DND-41 (cell line): ENCODE measurements at regions not wholly inside any gene's neighbourhood (a gene's known extent, or its start where the extent isn't known, plus 50 kb on each side); places are given as distances from the start of the nearest gene placed in this dataset.

Source experiments
- ATAC-seq: fragments of 200-7000 bp; cut with Tn5 transposase; 3 replicates; pipeline ENCODE4 v1.9.1; 2021; ENCODE audit warnings: low read depth; ENCODE audit not compliant: insufficient read depth
- DNase-seq: peaks from one replicate; pipeline ENCODE4 v3.0.0-alpha.2; 2020
- H2AFZ ChIP-seq: 2 replicates; pipeline ENCODE4 v1.6.0; 2012; ENCODE audit warnings: low read depth, low read length
- H3K27ac ChIP-seq: 2 replicates; pipeline ENCODE4 v1.5.1; 2012; ENCODE audit warnings: low read length, inconsistent platforms
- H3K27me3 ChIP-seq: fragments of 200-600 bp; sonication (generic); 2 replicates; pipeline ENCODE4 v1.6.0; 2012; ENCODE audit warnings: low read length, mild to moderate bottlenecking, inconsistent platforms; ENCODE audit not compliant: insufficient read depth, poor library complexity
- H3K36me3 ChIP-seq: 2 replicates; pipeline ENCODE4 v1.5.1; 2012; ENCODE audit warnings: low read length, inconsistent platforms; ENCODE audit not compliant: insufficient read depth
- H3K4me1 ChIP-seq: 2 replicates; pipeline ENCODE4 v1.5.1; 2012; ENCODE audit warnings: mild to moderate bottlenecking, low read length; ENCODE audit not compliant: insufficient read depth
- H3K4me2 ChIP-seq: 2 replicates; pipeline ENCODE4 v1.6.0; 2012; ENCODE audit warnings: mild to moderate bottlenecking, moderate library complexity, low read length, inconsistent platforms; ENCODE audit not compliant: insufficient read depth
- H3K4me3 ChIP-seq, 2 experiments: fragments of 200-600 bp in 1 of 2; shearing (Covaris generic) in 1 of 2; 2 replicates each; pipeline ENCODE4 v1.5.1; 2012 to 2016; ENCODE audit warnings: inconsistent platforms in 2 of 2, low read length in 2 of 2, mild to moderate bottlenecking in 2 of 2, low read depth in 1 of 2, moderate library complexity in 1 of 2
- H3K79me2 ChIP-seq: 2 replicates; pipeline ENCODE4 v1.6.0; 2012; ENCODE audit warnings: low read length, inconsistent platforms; ENCODE audit not compliant: insufficient read depth
- H3K9ac ChIP-seq: 2 replicates; pipeline ENCODE4 v1.6.0; 2012; ENCODE audit warnings: low read depth, mild to moderate bottlenecking, inconsistent platforms, low read length, moderate library complexity
- H3K9me3 ChIP-seq: 2 replicates; pipeline ENCODE4 v1.5.1; 2012; ENCODE audit warnings: low read length, moderate library complexity, mild to moderate bottlenecking, inconsistent platforms; ENCODE audit not compliant: insufficient read depth, severe bottlenecking
- H4K20me1 ChIP-seq: 2 replicates; pipeline ENCODE4 v1.6.0; 2012; ENCODE audit warnings: low read length; ENCODE audit not compliant: insufficient read depth
- CTCF ChIP-seq: IDR thresholded peaks from 2 replicates; pipeline ENCODE4 v1.5.1; 2012; ENCODE audit warnings: borderline replicate concordance, low read length, moderate library complexity, mild to moderate bottlenecking; ENCODE audit not compliant: poor library complexity, severe bottlenecking; ENCODE audit errors: extremely low read depth
- EZH2 ChIP-seq: IDR thresholded peaks from 3 replicates; pipeline ENCODE4 v1.6.1; 2012; ENCODE audit warnings: borderline replicate concordance, low read depth, mild to moderate bottlenecking, moderate library complexity, low read length, inconsistent platforms; ENCODE audit not compliant: severe bottlenecking

DNA sequence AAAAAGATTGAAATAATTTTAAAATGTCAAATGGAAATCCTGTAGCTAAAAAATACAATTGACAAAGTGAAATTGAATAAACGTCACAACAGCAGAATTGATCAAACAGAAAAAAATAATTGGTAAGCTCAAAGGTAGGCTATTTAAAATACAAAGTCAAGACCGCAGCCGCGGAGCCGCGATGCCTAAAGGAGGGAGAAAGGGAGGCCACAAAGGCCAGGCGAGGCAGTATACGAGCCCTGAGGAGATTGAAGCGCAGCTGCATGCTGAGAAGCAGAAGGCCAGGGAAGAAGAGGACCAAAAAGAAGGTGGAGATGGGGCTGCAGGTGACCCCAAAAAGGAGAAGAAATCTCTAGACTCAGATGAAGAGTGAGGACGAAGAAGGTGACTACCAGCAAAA, 1068.5 kb upstream of the COX7C start:
- no peaks in the 10 kb centered on the region for H3K36me3 ChIP-seq
- H2AFZ ChIP-seq, result no peak overlapping the region
- H3K4me1 ChIP-seq, result no peaks in the 10 kb centered on the region
- TF ChIP-seq CTCF (no peak), EZH2 (no peak)
- H3K27me3 ChIP-seq, result no peaks in the 10 kb centered on the region
- no peaks in the 10 kb centered on the region for H3K79me2 ChIP-seq
- no peaks in the 10 kb centered on the region for H4K20me1 ChIP-seq
- H3K4me2 ChIP-seq, result no peak overlapping the region
- H3K9me3 ChIP-seq, result no peaks in the 10 kb centered on the region
- ATAC-seq (no peak), DNase-seq (no peak)
- H3K4me3 ChIP-seq, result no peak overlapping the region
- H3K27ac ChIP-seq, result no peak overlapping the region
- H3K9ac ChIP-seq, result no peak overlapping the region

- Histone ChIP-seq H3K9ac (no peak overlapping the region), H2AFZ (no peak overlapping the region), H3K4me1 (no peaks in the 10 kb centered on the region), H3K4me3 (no peak overlapping the region), H3K9me3 (no peaks in the 10 kb centered on the region), H4K20me1 (no peaks in the 10 kb centered on the region), H3K27me3 (no peaks in the 10 kb centered on the region), H3K4me2 (no peak overlapping the region), H3K79me2 (no peaks in the 10 kb centered on the region), H3K27ac (no peak overlapping the region), H3K36me3 (no peaks in the 10 kb centered on the region)
- DNase-seq (no peak), ATAC-seq (no peak)
- TF ChIP-seq EZH2 (no peak), CTCF (no peak)
Measured at GRCh38 chr5:85549836-85550599, 1067.7 kb upstream of the COX7C start.

DNA sequence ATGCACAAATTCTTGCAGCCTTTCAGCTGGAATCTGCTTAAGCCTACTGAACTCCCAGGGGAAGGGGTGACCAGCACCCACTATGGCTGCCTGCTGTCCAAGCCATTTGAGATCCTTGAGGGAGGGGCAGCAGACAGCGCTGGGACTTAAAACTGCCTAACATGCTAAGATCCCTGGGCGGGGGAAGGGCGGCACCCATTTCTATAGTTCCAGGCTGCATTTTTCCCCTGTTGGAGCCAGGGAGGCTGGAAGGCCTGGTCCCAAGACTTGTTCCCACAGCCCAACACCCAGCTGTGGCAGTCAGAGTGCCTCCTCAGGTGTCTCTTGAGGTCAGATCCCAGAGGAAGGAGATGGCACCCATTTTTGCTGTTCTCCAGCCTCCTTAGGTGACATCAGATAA, 1061.3 kb upstream of the COX7C start:
- DNase-seq (no peak), ATAC-seq (no peak)
- no peak for TF ChIP-seq EZH2
- TF ChIP-seq CTCF, result no peak
- no peak overlapping the region for H3K4me3 ChIP-seq
- H3K27ac ChIP-seq, result no peak overlapping the region
- no peaks in the 10 kb centered on the region for H3K4me1 ChIP-seq
- no peaks in the 10 kb centered on the region for H3K36me3 ChIP-seq
- no peaks in the 10 kb centered on the region for H3K9me3 ChIP-seq
- no peak overlapping the region for H2AFZ ChIP-seq
- H3K4me2 ChIP-seq, result no peak overlapping the region
- no peaks in the 10 kb centered on the region for H3K27me3 ChIP-seq
- no peaks in the 10 kb centered on the region for H4K20me1 ChIP-seq
- no peak overlapping the region for H3K9ac ChIP-seq
- H3K79me2 ChIP-seq, result no peaks in the 10 kb centered on the region
